Putamen (tissue), 1 donor: ENCODE measurements at regions not wholly inside any gene's neighbourhood (a gene's known extent, or its start where the extent isn't known, plus 50 kb on each side); places are given as distances from the start of the nearest gene placed in this dataset.
"Not testable (repeated sequence)": the region's sequence is repeated elsewhere in the genome, so short reads cannot be mapped to it uniquely, and the experiment has no call there.

Source experiments
- DNase-seq: peaks from one replicate; pipeline ENCODE4 v3.0.0-alpha.2; 2016; ENCODE audit warnings: low spot score

DNA sequence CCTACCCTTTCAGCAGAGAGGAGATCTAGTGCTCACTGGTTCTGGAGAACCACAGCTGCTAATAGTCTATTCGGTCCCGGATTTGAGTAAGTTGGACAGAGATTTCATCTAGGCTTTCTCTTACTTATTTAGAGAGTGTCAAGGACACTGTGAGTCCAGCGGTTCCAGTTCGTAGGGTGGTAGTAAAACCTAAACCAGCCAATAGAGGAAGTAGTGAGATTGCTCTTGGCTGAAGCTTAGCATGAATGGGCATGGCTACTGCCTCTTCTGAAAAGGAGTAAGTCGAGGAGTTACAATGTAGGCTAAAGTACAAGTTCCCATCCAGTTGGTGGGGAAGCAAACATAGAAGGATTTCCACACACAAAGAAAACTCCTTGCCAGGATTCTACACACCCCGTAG is 109.6 kb upstream of the MOCS2 start:
- no peak for DNase-seq

DNA sequence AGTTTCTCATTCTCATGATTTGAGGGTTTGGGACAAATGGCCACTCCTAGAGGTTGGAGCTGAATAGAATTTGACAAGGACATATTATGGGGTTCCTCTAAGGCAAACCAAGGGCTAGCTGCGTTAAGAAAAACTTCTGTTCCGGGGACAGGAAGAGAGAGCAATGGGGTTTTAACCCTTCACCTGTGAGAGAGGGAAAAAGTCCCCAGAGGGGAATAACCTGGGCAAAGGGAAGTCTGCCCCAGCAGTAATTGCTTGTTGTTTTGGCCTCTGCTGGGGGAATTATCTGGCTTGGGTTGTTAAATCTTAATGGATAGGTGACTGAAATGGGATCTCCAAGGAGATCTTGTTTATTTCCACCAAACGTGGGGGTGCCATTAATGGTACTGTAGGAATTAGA is 110.1 kb upstream of the MOCS2 start:
- DNase-seq: no peak

DNA sequence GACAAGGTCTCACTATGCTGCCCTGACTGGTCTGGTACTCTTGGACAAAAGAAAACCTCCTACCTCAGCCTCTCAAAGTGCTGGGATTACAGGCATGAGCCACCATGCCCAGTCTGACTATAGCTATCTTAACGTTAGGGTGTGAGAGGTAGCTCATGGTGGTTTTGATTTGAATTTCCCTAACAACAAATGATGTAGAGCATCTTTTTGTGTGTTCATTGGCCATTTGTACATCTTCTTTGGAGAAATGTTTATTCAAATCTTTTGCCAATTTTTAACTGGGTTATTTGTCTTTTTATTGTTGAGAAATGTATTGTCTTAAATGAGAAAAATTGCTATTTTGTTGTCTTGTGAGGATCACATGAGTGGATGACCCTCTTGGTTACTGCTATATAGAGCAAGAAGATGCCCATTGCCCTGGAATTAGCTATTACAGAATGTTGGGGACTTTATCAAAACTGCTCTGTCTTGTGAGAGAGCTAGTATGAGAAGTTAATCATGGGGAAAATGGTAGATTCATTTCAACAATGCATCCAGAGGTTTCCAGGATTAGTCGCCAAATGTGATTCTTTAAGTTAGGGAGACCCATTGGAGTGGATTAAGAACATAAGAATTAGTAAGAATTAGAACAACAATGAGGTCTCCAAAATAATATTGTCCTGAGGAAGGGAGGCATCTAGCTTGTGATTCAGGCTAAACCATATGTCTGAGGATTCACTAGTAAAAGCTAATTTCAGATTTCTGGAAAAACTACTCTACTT is 124.3 kb upstream of the MOCS2 start:
- no peak for DNase-seq

DNA sequence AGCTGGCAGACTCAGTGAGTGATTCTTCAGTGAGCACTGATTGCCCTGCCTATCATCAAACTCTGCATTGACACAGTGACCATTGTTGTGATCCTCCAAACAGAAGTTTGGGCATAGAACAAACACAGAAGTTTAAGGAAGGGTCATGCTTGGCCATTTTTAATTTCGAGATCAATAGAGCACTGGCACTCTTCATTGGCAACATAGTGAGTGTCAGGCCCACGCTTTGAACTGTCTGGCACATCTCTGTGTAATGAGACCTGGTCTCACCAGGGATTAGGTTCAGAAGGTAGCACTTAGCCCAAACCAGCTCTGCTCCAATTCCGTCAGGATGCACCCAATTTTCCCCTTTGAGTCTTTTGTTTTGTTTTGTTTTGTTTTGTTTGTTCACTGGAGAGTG is 127.1 kb upstream of the MOCS2 start:
- DNase-seq: no peak

DNA sequence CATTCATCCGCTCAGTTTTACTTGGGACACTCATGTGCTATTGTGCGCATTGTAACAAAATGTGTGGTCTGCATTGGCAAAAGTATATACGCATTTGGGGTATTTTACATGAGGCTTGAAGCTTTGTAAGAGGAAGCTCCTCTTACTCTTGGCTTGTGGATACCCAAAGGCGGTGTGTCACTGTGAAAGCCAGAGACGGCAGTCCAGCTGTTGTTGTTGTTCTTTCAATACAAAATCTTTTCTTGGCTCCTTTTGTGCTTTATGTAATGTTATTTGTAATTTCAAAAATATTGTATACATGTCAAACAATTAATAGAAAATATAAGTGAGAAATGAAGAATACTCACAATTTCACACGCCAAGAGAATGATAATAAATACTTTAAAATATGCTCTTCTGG is 128.3 kb upstream of the MOCS2 start:
- no peak for DNase-seq

DNA sequence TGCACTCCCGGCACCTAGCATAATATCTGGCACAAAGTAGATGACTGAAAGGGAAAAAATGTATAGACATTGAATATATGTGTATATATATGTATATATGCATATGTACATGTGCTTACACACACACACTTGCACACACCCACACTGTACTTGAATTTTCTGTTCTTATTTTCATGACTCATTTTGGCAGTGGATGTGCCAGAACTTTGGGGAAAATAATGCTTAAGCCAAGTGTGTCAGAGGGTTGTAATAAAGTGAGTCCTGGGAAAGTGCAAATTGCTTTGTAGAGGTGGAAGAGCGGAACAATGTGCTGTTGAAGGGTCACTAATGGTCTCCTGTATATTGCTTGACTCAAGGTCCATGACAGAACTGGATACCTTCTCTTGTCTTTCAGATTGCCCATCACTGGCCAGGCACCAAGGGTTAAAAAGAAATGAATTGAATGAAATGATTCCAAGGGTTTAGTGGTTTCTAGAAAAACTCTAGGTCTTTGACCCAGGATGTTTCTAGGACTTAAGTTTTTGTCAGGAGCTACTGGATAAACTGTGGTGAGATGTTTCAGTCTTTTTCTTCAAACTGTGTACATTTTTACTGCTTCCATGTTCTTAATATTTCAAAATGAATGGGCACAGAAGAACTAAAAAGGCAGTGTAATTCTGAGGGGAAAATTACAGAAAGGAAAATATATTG is 129.9 kb upstream of the MOCS2 start:
- no peak for DNase-seq

DNA sequence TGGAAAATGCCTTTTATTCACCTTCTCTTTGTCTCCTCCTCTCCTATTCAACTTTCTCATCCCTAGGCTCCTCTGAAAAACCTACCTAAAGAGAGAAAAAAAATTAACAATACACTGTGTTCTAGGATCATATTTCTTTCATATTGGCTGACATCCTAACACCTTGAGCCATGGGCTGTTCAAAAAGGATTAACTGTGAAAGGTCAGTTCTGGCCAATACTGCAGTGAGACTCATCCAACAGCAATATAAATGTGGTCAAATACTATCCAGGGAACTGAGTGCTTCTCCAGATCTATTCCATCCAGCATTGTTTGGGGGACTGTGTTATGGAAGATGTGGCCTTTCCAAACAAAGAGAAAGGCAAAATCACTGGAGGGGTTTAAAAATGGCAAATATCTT is 131.1 kb upstream of the MOCS2 start:
- DNase-seq: no peak

DNA sequence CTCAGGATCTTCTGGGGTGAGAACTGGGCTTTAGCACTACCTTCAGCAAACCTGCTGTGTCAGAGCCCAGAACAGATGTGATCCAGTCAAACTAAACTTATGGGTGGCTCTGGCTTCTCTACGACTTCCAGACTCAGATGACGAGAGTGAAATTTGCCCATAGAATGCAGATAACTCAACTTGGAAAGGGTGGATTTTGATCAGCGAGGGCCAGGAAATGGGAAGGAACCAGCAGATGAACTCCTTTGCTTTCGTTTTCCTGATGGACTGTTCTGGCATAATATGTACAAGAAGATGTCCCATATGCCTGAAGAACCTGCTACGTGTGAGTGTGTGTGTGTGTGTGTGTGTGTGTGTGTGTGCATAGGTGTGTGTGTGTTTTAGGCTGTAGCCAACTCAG is 132.0 kb upstream of the MOCS2 start:
- no peak for DNase-seq

DNA sequence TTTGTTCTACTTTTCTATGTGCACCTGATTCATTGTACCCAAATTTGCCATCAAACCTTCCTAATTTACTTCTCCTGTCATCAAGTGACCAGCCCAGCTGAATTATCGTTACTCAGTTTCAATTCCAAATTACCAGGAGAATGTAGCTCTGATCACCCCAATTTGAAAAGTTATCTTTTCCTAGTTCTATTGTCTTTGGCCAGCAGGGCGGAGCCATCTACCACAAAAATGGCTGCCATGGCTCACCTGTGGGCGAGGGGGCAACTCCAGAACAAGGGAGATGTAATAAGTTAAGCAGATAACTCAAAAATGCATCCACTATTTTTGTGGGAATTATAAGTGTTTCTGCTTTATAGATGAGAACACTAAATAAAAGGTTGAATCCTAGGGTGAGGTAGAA is 133.8 kb upstream of the MOCS2 start:
- no peak for DNase-seq

DNA sequence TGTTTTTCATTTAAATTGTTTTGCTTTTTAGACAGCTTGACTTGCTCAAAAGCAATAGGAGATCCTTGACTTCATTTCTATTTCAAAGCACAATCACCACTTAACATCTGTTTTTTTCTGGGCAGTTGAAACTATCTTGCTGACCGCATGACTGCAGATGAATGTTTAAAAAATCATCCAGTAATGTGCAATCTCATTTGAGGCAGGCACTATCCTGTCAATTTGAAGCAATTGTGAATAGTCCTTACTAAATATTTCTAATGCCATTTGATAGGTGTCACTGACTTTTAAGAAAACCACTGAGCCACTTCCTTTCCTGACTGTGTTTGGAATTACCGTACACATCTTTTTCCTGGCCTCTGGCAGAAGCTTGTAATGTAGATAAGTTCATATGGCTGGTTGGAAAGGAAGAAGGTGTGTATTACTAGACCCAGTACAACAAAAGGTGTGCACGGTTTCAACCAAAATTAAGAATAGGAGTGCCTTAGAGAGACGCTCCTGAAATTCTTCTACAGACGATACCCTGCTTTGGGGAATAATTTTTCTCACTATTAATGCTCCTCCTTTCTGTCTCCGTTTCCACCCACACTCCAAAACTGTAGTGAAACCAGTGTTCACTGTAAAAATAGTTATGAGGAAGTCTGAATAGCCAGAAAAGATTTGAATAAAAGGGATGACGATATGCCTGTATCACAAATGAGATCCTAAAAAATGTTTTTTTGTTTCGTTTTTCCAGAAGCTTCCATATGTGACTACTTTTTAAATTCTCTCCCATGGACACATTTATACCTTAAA is 136.7 kb upstream of the MOCS2 start:
- DNase-seq: no peak

DNA sequence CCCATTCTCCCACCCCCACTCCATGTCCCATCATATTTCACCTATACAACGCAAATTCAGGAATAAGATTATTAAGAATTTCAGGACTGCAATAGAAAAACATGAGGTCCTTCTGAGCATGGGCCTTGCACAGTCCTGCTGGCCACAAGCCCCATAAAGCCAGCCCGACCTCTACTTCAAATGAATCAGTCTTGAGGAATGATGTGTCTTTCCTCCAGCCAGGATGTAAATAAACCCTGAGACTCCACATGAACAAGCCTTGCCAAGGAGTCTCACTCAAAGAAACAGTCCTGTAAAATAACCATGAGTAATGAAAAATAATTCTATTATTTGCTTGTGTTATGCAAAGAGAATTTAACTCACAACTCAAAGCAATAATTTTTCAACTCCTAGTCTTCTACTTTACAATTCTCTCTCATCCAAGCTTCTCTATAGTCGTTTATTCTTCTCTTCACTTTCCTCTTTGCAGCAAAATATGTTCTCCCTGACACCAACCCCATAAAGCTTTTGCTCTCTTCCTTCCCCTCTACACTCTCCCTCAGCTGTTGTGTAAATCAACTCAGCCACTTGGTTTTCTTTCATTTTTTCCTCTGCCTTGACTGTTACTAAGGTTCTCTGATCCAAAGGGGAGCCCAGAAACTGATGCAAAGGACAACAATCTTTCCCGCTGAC is 140.1 kb upstream of the MOCS2 start:
- DNase-seq: no peak

DNA sequence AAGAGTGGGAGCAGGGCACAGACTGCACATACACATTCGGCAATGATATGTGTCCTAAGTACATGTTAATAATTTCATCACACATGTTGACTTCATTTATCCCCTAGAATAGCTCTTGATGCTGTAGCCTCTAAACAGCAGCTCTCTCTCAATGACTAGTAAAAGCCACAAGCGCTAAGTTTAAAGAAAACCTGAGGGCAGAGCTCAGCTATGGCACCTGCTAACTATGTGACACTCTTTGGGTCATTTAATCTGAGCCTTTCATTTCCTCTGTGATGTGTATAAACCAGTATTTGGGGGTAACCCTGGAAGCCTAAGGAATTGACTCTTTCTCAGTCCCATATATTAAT is 140.6 kb upstream of the MOCS2 start:
- no peak for DNase-seq

DNA sequence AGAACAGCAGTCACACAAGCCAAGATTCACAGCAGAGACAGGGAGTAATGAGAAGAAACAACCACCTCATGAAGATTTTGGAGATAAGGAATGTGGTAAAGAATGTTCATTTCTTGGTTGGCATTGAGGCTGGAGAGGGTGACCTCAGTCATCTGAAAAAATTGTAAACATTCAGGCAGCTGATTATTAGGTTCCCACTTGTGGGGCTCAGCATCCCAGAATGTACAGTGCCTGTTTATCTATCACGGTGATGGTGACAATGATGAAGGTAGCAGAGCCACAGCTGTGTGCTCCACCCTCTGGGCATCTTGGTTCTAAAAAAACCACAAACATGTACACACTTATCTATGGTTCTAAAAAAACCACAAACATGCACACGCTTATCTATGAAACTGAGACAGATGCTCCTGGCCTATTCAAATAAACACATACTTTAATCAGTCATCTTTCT is 143.9 kb upstream of the MOCS2 start:
- no peak for DNase-seq

DNA sequence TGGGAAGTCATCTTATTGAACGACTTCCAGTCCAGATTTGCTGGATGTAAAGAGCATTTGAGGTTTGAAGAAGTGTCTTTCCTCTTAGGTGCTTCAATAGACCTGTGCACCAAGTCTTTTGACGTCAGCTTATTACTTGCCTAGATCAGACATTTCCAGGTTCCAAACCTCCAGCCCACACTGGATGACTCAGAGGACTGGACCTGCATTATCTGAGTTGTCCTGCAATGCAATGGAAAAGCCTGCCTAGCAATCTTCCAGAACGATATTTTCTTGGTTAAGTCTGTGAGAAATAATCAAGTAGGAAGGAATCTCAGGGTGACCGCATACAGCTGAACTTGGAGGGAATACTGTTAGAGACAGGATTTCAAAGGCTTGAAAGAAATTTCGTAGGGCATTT is 147.2 kb upstream of the MOCS2 start:
- DNase-seq: no peak

DNA sequence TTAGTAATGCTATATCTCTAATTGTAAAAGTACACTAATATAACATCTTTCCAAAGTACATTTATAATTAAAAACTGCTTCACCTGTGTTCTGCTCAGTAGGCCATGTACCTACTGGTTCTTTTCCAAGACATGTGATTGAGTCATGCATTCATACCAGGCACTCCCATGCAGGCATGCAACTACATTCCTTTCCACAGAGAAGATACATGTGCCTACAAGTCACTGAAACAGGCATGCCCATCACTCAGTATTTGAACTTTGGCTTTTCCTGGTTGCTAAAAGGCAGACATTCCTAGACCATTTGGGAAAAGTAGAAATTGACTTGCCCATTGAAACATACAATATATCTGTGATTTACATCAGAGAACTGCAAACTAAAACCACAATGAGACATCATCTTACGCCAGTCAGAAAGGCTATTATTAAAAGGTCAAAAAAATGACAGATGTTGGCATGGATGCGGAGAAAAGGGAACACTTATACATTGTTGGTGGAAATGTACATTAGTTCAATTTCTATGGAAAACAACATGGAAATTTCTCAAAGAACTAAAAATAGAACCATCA is 148.3 kb upstream of the MOCS2 start:
- no peak for DNase-seq

DNA sequence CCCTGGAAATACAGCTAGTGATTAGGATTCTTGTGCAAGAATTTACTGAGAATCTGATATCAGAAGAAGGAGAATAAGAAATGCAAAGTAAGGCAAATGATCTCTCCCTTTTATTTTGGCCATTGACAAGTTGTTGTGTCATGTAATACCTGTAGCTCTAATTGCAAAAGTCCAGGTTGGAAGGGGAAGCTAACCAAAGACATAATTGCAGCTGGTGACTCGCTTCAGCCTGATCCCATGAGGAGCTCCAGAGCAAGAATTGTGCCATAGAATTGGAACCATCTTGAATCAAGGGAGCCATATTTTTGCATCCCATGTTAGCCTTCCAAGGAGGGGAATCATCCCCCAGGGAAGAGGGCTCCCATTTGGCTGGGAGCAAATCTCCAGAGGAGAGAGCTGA is 149.6 kb upstream of the MOCS2 start:
- DNase-seq: no peak

DNA sequence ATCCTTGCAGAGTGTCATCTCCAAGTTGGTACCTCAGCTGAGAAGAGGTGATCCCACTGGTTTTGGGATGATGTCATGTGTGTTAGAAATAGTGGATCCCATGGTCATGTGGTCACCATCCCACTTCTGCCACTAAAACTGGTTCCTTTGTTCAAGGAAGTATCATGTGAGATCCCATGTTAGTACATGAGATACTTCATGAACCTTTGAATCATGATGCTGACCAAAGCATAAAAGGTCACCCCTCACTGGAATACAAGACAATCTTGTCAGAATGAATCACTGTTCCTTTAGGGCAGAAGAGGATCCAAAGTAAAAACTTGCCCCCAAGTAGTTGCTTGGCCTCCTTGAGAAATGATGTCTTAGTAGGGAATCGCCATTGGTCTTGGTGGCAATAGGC is 150.9 kb upstream of the MOCS2 start:
- no peak for DNase-seq

DNA sequence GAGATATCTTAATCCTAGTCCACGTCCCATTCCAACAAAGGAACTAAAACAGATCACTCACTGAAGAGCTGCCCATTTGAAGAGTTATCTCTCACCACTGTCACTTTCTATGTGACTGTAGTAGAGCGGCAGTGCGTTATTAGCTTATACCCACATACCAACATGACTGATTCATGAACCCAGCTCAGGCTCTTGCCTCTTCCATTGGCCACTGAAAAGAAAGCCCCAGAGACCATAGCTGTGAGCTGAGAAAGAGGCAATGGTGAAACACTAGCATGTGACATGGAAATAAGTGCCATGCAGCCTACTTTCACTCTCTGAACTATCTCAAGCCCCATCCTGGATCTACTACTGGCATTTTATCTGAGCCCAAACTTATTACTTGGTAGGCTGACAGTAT is 151.7 kb upstream of the MOCS2 start:
- DNase-seq: no peak

DNA sequence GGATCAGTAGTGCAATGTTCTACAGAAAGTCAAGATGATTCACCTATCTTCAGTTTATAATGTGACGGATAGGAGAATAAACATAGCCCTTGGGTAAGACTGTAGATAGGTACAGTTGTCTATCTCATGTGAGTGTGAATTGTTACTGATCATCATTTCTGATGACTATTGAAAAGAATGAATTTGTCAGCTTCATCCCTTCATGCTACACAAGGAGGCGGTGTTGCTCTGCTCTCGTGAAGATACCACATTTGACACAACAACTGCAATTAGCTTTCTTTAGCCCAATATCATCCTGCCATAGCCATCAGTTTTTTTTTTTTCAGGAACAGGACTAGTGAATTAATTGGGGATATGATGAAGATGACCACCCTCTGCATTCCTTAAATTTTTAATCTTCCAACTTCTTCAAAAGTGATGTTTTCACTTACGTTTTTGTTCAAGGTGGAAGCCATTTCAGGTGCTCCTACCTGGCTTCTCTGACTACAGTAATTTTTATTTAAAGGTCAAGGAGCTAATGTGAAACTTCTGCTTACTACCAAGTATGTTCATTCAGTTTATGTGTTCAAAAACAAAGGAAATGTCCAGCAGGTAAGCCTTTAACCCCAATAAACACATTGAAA is 152.9 kb upstream of the MOCS2 start:
- no peak for DNase-seq

DNA sequence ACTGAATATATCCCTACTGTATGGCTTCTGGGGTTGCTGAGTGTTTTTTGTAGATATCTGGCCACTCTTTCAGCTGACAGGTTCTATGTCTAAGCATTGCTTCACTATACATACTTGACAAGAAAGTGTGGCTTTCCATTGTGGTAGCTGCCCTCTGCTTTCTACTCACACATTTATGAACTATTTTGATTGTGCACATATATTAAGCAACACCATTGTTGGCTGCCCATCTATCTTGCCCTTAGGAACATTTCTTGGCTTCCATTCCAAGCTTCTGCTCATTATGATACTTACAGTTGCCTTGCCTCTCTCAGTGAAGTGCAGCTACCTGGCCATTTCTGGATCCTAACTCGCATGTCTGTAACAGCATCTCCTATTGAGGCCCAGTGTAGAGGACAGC is 153.6 kb upstream of the MOCS2 start:
- no peak for DNase-seq

DNA sequence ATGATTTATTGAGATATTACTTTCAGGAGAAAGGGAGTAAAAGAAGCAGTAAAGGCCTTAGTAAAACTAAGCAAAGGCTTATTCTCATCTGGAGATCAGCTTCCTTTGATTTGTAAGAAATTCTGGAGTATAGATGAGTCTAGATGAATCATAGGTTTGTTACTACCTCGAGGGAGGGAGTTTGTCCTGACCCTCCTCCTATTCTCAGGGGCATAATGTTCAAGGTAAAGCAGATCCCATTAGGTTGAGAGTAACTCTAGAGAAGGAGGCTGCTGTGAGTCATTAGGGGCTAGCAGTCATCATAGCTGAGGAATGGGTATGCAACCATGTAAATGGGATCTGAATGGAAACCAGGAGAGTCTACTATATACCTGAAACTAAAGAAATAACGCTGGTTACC is 155.5 kb upstream of the MOCS2 start:
- DNase-seq: no peak

DNA sequence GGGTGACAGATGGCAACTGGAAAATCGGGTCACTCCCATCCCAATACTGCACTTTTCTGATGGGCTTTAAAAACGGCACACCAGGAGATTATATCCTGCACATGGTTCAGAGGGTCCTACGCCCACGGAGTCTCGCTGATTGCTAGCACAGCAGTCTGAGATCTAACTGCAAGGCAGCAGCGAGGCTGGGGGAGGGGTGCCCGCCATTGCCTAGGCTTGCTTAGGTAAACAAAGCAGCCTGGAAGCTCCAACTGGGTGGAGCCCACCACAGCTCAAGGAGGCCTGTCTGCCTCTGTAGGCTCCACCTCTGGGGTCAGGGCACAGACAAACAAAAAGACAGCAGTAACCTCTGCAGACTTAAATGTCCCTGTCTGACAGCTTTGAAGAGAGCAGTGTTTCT is 158.7 kb upstream of the MOCS2 start:
- not testable (repeated sequence) for DNase-seq
